Gastrocnemius medialis (tissue), 4 donors: ENCODE measurements at regions not wholly inside any gene's neighbourhood (a gene's known extent, or its start where the extent isn't known, plus 50 kb on each side); places are given as distances from the start of the nearest gene placed in this dataset.

Experiments
- POLR2A ChIP-seq, 2 donors: fragments of 450-650 bp; IDR thresholded peaks; one replicate each; pipeline ENCODE4 v1.6.1; 2017; ENCODE audit warnings: antibody characterized with exemption in 2 of 2, mild to moderate bottlenecking in 2 of 2, moderate library complexity in 2 of 2
- TF ChIP-seq, protein P1 (sequence below), 5 experiments: fragments of 450-650 bp in 3 of 5; fragments of 200-600 bp in 2 of 5; sonication (generic) in 2 of 5; IDR thresholded peaks in 4 of 5; conservative IDR thresholded peaks in 1 of 5; 1 replicate in 4 of 5; 2 replicates in 1 of 5; pipeline ENCODE4 v1.5.1; 2016 to 2019; ENCODE audit warnings: antibody characterized with exemption in 5 of 5, mild to moderate bottlenecking in 3 of 5, moderate library complexity in 3 of 5

DNA sequence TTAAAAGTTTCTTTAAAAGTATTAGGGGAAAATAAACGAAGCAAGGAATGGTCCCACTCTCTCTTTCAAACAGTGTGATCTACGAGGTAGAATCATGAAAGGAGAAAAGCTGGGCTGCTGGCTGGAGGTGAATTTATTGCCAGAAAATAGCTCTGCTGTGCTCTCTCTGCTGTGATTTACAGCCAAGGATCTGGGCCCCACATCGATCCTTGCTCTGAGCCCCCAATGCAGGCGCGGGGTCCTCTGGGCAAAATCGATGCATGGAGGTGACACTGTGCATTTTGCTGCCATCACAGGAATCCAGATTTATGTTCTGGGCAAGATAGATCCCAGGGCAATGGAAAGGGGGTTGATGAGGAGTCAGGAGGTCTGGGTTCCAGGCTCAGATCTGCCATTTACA is 91.0 kb upstream of the GPR26 start:
- TF ChIP-seq, protein P1, sequence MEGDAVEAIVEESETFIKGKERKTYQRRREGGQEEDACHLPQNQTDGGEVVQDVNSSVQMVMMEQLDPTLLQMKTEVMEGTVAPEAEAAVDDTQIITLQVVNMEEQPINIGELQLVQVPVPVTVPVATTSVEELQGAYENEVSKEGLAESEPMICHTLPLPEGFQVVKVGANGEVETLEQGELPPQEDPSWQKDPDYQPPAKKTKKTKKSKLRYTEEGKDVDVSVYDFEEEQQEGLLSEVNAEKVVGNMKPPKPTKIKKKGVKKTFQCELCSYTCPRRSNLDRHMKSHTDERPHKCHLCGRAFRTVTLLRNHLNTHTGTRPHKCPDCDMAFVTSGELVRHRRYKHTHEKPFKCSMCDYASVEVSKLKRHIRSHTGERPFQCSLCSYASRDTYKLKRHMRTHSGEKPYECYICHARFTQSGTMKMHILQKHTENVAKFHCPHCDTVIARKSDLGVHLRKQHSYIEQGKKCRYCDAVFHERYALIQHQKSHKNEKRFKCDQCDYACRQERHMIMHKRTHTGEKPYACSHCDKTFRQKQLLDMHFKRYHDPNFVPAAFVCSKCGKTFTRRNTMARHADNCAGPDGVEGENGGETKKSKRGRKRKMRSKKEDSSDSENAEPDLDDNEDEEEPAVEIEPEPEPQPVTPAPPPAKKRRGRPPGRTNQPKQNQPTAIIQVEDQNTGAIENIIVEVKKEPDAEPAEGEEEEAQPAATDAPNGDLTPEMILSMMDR (IDR thresholded peaks at IDR 0.05 in 4 of 5, conservative IDR thresholded peaks at IDR 0.05 in 1 of 5) = no peak
- TF ChIP-seq POLR2A (IDR thresholded peaks at IDR 0.05) = no peak
